GM18873 (cell line): ENCODE measurements at regions not wholly inside any gene's neighbourhood (a gene's known extent, or its start where the extent isn't known, plus 50 kb on each side); places are given as distances from the start of the nearest gene placed in this dataset.

ENCODE experiments used
- ATAC-seq: cut with Tn5 transposase; IDR thresholded peaks from one replicate; pipeline ENCODE4 v1.9.1; 2021; ENCODE audit warnings: mild to moderate bottlenecking, moderate library complexity, moderate number of reproducible peaks; ENCODE audit not compliant: unreplicated experiment, low FRiP score

DNA sequence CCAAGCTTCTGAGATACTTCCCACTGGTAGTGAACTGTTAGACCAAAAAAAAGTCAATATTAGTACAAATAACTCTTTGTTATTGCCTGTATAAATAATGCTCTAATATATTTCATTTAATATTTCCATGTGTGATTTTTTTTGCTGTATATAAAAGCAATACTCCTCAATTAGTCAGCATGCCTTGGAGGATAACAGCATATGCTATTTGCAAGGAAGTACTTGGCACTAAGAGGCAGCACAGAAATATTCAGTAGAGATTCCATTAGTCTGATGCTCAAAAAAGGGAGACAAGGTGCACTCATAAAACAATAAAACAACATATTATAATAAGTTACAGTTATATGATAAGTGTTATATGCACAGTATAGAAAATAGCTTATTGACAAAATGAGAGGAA lies 296.6 kb upstream of the MPDZ start:
- no peak for ATAC-seq

DNA sequence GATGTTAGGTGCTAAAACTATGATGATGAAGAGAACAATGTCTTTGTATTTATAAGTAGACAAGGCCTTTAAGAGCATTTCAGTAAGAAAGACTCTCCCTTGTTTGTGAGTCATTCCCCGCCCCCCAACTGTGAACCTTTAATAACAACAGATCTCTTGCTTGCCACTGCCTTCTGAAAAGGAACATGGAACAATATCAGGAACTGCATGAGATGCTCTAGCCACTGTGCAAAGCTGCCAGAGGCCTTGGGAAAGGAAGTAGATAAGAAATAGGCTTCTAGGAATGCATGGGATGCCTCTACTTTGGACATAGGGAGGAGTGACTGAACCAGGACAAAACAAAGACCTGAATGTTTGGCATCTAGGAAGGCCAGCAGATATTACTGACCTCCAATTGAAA lies 296.1 kb upstream of the MPDZ start:
- no peak for ATAC-seq

DNA sequence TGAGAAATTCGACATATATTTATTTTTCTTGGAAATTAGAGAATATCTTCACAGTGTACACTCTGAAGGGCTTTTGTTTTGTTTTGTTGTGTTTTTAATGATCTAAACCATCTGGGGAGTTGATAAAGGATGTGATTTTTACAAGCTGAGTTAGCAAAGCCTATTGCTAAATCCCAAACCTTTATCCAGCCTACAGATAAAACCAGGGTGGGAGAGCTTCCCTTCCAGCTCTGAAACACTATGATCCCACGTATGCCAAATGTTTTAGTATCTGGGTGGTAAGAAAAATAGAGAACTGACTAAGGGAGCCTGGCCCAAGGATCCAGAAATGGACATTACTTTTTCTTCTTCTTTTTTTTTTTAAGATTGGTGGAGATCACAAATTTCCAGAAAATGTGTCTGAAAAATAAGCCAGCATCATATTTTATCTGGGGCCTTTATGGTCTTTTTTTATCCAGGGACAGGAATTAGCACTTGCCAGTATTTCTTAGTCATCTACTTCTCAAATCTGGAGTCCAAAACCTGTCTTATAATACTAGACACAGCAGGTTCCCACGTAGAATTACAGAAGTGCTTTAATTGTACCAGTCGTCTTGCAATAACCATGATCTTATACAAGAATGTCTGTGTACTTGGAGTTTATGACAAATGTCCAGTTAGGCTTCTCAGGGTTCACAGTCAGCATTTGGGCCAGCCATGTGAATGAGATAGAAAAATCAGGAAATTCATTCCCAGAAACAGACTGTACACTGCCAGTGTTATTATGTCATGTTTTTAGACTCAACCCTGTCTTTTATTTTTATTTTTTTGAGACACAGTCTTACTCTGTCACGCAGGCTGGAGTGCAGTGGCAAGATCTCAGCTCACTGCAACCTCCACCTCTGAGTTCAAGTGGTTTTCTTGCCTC lies 290.8 kb upstream of the MPDZ start:
- ATAC-seq, result no peak

DNA sequence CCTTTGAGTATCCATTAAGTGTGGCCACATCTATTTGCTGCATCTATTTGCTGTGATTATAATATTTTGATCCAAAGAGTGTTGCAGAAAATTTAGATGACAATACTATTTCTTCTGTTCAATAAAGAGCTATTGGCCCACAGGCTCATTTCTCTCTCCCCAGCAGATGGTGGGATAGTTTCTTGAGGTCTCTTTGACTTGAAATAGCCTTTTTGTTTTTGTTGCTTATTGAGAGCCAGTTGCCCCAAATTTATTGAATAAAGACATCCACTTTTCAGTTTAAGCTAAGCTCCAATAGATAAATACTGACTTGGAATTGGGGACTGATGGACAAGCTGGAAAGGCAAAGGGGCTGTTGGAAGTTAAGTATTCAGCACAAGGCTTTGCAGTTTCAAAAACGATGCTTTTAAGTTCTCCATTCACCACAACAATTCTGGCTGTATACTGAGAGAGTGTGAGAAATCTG lies 290.1 kb upstream of the MPDZ start:
- no peak for ATAC-seq

GRCh38 chr9:13568841-13569601 lies 289.5 kb upstream of the MPDZ start:
- no peak for ATAC-seq

- no peak for ATAC-seq
Measured at GRCh38 chr9:13568405-13568804, 288.9 kb upstream of the MPDZ start.

GRCh38 chr9:13567833-13568232 lies 288.3 kb upstream of the MPDZ start:
- ATAC-seq, result no peak

DNA sequence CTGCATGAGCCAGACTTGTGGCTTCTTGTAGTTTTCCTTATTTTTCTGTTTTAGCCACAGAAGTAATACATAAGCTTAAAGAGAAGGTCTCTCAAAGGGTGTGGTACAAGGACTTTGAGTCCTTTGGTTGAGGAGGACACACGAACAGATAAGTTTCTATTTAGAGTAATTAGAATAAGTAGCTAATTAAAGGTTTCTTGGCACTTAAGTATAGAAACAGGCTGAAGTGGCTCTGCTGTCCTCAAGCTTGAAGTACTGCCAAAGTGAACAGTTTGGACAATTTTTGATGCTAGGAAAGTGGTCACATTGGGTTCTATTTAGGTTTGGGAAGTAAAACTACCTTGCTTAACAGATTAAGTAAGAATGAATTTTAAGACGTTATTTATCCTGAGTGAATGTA lies 278.3 kb upstream of the MPDZ start:
- no peak for ATAC-seq

- no peak for ATAC-seq
Measured at GRCh38 chr9:13556656-13557055, 277.2 kb upstream of the MPDZ start.

GRCh38 chr9:13555989-13556500 lies 276.6 kb upstream of the MPDZ start:
- no peak for ATAC-seq

DNA sequence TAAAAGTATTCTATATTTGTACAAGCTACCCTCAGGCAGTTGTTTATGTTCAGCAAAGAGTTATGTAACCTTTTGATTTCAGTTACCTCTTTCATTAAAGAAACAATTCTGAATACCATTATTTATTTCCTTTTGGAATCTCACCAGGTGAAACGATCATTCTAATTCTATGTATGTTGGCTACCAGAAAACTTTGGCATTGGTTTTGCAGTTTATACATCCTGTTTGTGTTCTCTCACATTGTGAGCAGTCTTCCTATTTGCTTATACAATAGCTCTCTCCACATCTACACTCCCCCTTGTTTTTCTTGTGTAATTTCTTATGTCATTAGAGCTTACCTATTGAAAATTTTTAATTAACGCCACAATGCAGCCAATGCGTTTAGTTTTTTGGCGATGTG lies 276.0 kb upstream of the MPDZ start:
- ATAC-seq, result no peak

DNA sequence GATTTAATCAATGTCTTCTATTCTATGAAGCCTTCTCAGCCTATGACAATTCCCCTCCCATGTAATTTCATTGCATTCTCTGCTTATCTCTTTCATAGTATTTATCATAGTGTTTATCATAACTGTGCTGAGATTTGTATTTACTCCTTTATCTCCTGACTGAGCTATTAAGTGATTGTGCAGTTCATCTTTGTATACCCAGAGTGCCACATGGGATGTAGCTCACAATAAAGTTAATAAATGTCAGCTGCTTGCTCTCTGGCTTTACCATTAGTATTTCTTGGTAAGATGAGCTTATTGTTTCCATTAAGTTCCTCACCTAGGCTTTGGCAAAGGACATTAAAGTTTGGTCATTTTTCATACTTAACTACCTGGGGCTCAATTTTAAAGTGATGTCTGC lies 275.1 kb upstream of the MPDZ start:
- ATAC-seq, result no peak

DNA sequence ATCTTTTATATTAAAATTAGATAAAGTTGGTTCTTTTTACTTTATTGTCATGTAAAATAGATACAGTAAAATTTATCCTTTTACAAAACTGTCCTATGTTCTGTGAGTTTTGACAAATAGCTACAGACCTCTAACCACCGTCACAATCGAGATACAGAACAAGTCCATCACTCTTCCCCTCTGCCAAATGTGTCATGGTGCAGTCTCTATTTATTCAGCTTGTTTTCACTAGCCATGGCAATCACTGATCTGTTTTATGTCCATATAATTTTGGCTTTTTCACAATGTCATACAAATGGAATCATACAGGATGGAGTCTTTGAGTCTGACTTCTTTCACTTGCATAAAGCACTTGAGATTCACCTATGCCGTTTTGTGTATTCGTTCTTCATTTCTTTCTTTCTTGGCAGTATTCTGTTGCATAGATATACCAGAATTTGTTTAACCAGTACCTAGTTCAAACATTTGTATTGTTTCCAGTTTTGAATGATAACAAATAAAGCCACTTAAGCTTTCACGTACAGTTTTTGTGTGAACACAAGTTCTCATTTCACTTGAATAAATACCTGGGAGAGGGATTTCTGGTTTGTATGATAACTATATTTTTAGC lies 273.2 kb upstream of the MPDZ start:
- no peak for ATAC-seq

DNA sequence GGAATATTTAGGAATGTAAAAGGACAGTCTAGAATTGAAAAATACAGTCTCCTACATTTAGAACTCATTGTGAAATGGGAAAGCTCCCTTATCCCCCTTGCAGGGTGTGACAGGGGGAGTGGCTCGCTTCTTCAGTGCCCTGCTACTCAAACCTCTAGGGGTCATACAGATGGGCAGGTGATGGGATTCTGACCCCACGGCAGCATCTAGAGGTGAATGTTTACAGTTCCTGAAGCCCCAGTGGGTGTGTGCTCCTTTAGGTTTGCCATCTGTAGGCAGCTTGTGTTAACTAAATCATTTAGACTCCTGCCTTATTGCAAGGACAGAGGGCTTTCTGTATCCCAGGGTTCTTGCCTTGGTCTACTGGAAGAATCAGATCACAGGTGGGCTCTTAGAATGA lies 271.0 kb upstream of the MPDZ start:
- no peak for ATAC-seq

- no peak for ATAC-seq
Measured at GRCh38 chr9:13548535-13548934, 269.0 kb upstream of the MPDZ start.

DNA sequence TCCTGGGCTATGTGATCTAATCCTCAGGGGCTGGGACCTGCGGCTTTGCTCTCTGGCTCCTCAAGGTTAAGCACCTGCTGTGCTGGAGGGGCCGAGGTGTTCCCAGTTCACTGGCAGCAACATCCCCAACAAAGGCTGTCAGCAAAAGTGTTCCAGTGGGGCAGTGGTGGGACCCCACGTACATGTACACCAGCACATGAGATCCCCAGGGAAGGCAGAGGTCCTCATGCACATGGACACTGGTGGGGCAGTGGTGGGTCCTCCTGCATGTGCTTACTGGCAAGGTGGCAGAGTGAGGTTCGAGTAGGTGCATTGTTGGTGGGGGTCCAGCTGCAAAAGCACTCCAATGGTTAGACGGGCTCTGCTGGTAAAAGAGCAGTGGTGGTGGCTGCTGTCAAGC lies 255.6 kb upstream of the MPDZ start:
- ATAC-seq, result no peak

DNA sequence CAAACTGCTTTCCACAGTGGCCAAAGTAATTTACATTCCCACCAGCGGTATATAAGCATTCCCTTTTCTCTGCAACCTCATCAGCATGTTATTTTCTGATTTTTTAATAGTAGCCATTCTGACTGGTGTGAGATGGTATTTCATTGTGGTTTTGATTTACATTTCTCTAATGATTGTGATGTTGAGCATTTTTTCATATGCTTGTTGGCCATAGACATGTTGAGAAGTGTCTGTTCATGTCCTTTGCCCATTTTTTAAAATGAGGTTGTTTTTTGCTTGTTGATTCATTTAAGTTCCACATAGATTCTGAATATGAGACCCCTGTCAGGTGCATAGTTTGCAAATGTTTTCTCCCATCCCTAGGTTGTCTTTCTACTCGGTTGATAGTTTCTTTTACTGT lies 254.5 kb upstream of the MPDZ start:
- no peak for ATAC-seq

- ATAC-seq, result no peak
Measured at GRCh38 chr9:13532407-13532806, 252.9 kb upstream of the MPDZ start.

GRCh38 chr9:13529321-13530104 lies 250.0 kb upstream of the MPDZ start:
- ATAC-seq, result no peak

DNA sequence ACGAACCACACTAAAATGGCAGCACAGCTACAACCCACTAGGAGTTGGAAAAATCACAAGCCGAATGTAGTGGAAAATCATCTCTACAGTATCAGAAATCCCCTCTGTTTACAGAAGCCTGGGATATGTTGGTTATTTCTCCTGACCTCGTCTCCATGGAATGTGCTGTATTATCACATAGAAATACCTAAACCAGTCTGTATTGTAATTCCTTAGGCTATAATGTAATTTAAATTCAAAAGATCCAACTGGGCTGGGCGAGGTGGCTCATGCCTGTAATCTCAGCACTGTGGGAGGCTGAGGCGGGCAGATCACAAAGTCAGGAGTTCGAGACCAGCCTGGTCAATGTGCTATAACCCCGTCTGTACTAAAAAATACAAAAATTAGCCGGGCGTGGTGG lies 244.8 kb upstream of the MPDZ start:
- no peak for ATAC-seq
